ENCODE measurements at regions not wholly inside any gene's neighbourhood (a gene's known extent, or its start where the extent isn't known, plus 50 kb on each side); places are given as distances from the start of the nearest gene placed in this dataset.
A peak's percentile ranks its signal among the peaks of the same experiment; 100 is the strongest.
"Not testable (repeated sequence)": the region's sequence is repeated elsewhere in the genome, so short reads cannot be mapped to it uniquely, and the experiment has no call there.

DNA sequence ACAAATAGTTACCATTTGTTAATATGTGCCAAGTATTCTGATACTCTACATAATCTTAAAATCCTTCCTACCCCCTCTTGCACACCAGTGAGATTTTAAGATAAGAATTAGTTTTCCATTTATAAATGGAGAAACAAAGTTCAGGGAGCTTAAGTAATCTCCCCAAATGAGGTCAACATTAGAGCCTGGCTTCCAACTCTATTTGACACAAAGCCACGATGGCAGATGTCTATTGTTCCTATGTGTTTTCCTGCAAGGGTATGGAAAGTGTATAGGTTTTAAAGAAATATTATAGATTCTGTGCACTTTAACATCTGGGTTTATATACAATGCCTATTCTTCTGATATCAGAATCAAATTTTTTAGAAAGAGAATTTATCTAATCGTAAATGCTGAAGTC, 143.9 kb upstream of the SEMA3C start:
- Histone ChIP-seq H3K36me3 (ENCODE audit: control insufficient read depth in 2 of 2, extremely low read depth in 1 of 2, insufficient read depth in 2 of 2, low read length in 2 of 2) (no peaks in the 10 kb centered on the region), H4K20me1 (ENCODE audit: control insufficient read depth, extremely low read depth, insufficient read depth, low read length) (no peaks in the 10 kb centered on the region), H3K9me3 (ENCODE audit: control insufficient read depth, low read depth, low read length) (no peaks in the 10 kb centered on the region), H3K4me2 (ENCODE audit: control insufficient read depth, extremely low read depth, insufficient read depth, low read depth, low read length) (no peak overlapping the region), H2AFZ (ENCODE audit: control insufficient read depth, low read length) (no peak overlapping the region), H3K4me1 (ENCODE audit: control insufficient read depth, extremely low read depth, insufficient read depth, low read length) (no peaks in the 10 kb centered on the region), H3K4me3 (ENCODE audit: control insufficient read depth in 2 of 3, extremely low read depth in 1 of 3, insufficient read depth in 2 of 3, low read depth in 1 of 3, low read length in 3 of 3) (no peak overlapping the region), H3K27me3 (ENCODE audit: control insufficient read depth, extremely low read depth, insufficient read depth, low read length) (no peaks in the 10 kb centered on the region), H3K9ac (ENCODE audit: control insufficient read depth, extremely low read depth, insufficient read depth, low read length) (no peak overlapping the region), H3K27ac (ENCODE audit: control insufficient read depth, insufficient read depth, low read length) (no peak overlapping the region), H3K9me1 (ENCODE audit: control insufficient read depth, extremely low read depth, insufficient read depth, low read length) (no peaks in the 10 kb centered on the region), H3K79me2 (ENCODE audit: control insufficient read depth, insufficient read depth, low read length) (no peaks in the 10 kb centered on the region)
- DNase-seq (ENCODE audit: low read depth, low spot score): no peak
- FAIRE-seq: no peak
- TF ChIP-seq, protein P1, sequence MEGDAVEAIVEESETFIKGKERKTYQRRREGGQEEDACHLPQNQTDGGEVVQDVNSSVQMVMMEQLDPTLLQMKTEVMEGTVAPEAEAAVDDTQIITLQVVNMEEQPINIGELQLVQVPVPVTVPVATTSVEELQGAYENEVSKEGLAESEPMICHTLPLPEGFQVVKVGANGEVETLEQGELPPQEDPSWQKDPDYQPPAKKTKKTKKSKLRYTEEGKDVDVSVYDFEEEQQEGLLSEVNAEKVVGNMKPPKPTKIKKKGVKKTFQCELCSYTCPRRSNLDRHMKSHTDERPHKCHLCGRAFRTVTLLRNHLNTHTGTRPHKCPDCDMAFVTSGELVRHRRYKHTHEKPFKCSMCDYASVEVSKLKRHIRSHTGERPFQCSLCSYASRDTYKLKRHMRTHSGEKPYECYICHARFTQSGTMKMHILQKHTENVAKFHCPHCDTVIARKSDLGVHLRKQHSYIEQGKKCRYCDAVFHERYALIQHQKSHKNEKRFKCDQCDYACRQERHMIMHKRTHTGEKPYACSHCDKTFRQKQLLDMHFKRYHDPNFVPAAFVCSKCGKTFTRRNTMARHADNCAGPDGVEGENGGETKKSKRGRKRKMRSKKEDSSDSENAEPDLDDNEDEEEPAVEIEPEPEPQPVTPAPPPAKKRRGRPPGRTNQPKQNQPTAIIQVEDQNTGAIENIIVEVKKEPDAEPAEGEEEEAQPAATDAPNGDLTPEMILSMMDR (optimal IDR thresholded peaks at IDR 0.05 in 1 of 3, IDR thresholded peaks at IDR 0.05 in 1 of 3, conservative IDR thresholded peaks at IDR 0.05 in 1 of 3; ENCODE audit: extremely low read depth in 1 of 3, insufficient read depth in 2 of 3, low read length in 3 of 3): no peak
- no peak for TF ChIP-seq EZH2 (IDR thresholded peaks at IDR 0.05; ENCODE audit: low read length)
- dilution Hi-C loops (cut with MboI; ENCODE audit: extremely low pct_ligation_motif_present, low sequenced_read_pairs): no loop called here

DNA sequence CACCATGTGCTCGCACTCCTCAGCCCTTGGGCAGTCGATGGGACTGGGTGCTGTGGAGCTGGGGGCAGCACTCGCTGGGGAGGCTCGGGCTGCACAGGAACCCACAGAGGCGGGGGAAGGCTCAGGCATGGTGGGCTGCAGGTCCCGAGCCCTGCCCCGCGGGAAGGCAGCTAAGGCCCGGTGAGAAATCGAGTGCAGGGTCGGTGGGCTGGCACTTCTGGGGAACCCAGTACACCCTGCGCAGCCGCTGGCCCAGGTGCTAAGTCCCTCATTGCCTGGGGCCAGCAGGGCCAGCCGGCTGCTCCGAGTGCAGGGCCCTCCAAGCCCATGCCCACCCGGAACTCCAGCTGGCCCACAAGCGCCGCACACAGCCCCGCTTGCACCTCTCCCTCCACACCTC, 138.6 kb upstream of the SEMA3C start:
- not testable (repeated sequence) for H3K4me1 ChIP-seq (ENCODE audit: control insufficient read depth, extremely low read depth, insufficient read depth, low read length)

DNA sequence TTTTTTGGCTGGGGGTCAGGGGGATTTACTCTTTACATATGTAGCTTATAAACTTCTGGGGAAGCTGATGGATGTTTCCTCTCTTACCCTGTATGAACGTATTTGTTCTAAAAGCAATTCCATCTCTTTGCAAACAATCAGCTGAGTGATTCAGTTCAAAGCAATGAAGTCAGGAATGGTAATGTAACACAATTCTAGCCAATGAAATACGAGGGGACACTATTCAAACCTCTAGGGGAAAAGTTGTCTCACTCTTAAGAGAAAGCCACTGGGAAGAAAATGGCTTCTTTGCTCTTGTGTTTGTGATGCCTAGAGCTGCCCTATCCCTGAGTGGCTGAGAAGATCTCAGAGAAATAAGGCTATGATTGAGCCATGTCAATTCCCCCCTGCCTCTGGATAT, 134.8 kb upstream of the SEMA3C start:
- FAIRE-seq (peak; percentile 56), DNase-seq (ENCODE audit: low read depth, low spot score) (no peak)
- no peak overlapping the region for H3K27ac ChIP-seq (ENCODE audit: control insufficient read depth, insufficient read depth, low read length)
- no peak overlapping the region for H3K4me2 ChIP-seq (ENCODE audit: control insufficient read depth, extremely low read depth, insufficient read depth, low read depth, low read length)
- no peaks in the 10 kb centered on the region for H4K20me1 ChIP-seq (ENCODE audit: control insufficient read depth, extremely low read depth, insufficient read depth, low read length)
- H3K27me3 ChIP-seq (ENCODE audit: control insufficient read depth, extremely low read depth, insufficient read depth, low read length): no peaks in the 10 kb centered on the region
- dilution Hi-C loops (cut with MboI; ENCODE audit: extremely low pct_ligation_motif_present, low sequenced_read_pairs): no loop called here
- no peaks in the 10 kb centered on the region for H3K36me3 ChIP-seq (ENCODE audit: control insufficient read depth in 2 of 2, extremely low read depth in 1 of 2, insufficient read depth in 2 of 2, low read length in 2 of 2)
- no peak overlapping the region for H3K4me3 ChIP-seq (ENCODE audit: control insufficient read depth in 2 of 3, extremely low read depth in 1 of 3, insufficient read depth in 2 of 3, low read depth in 1 of 3, low read length in 3 of 3)
- H3K9me3 ChIP-seq (ENCODE audit: control insufficient read depth, low read depth, low read length): no peaks in the 10 kb centered on the region
- H3K79me2 ChIP-seq (ENCODE audit: control insufficient read depth, insufficient read depth, low read length): no peaks in the 10 kb centered on the region
- H3K4me1 ChIP-seq (ENCODE audit: control insufficient read depth, extremely low read depth, insufficient read depth, low read length): no peaks in the 10 kb centered on the region
- no peak for TF ChIP-seq EZH2 (IDR thresholded peaks at IDR 0.05; ENCODE audit: low read length)
- TF ChIP-seq, protein P1 (optimal IDR thresholded peaks at IDR 0.05 in 1 of 3, IDR thresholded peaks at IDR 0.05 in 1 of 3, conservative IDR thresholded peaks at IDR 0.05 in 1 of 3; ENCODE audit: extremely low read depth in 1 of 3, insufficient read depth in 2 of 3, low read length in 3 of 3): no peak
- H3K9me1 ChIP-seq (ENCODE audit: control insufficient read depth, extremely low read depth, insufficient read depth, low read length): no peaks in the 10 kb centered on the region
- H2AFZ ChIP-seq (ENCODE audit: control insufficient read depth, low read length): no peak overlapping the region
- H3K9ac ChIP-seq (ENCODE audit: control insufficient read depth, extremely low read depth, insufficient read depth, low read length): no peak overlapping the region

More for the DNA sequence above, 138.6 kb upstream of the SEMA3C start:
- H3K4me3 ChIP-seq (ENCODE audit: control insufficient read depth in 2 of 3, extremely low read depth in 1 of 3, insufficient read depth in 2 of 3, low read depth in 1 of 3, low read length in 3 of 3); DNase-seq (ENCODE audit: low read depth, low spot score); H3K27ac ChIP-seq (ENCODE audit: control insufficient read depth, insufficient read depth, low read length); H3K9me3 ChIP-seq (ENCODE audit: control insufficient read depth, low read depth, low read length); H3K4me2 ChIP-seq (ENCODE audit: control insufficient read depth, extremely low read depth, insufficient read depth, low read depth, low read length); H4K20me1 ChIP-seq (ENCODE audit: control insufficient read depth, extremely low read depth, insufficient read depth, low read length); H3K9ac ChIP-seq (ENCODE audit: control insufficient read depth, extremely low read depth, insufficient read depth, low read length); FAIRE-seq; H3K9me1 ChIP-seq (ENCODE audit: control insufficient read depth, extremely low read depth, insufficient read depth, low read length); H3K27me3 ChIP-seq (ENCODE audit: control insufficient read depth, extremely low read depth, insufficient read depth, low read length); H3K79me2 ChIP-seq (ENCODE audit: control insufficient read depth, insufficient read depth, low read length); dilution Hi-C loops (cut with MboI; ENCODE audit: extremely low pct_ligation_motif_present, low sequenced_read_pairs); H2AFZ ChIP-seq (ENCODE audit: control insufficient read depth, low read length); H3K36me3 ChIP-seq (ENCODE audit: control insufficient read depth in 2 of 2, extremely low read depth in 1 of 2, insufficient read depth in 2 of 2, low read length in 2 of 2): not testable (repeated sequence)
